Stimulated activated CD8-positive, alpha-beta memory T cell treated with anti-CD3 and anti-CD28 coated beads, Interleukin-2, amount 100 ng/mL, for 48 hours (primary cell): ENCODE measurements at regions not wholly inside any gene's neighbourhood (a gene's known extent, or its start where the extent isn't known, plus 50 kb on each side); places are given as distances from the start of the nearest gene placed in this dataset.

ENCODE experiments used
- DNase-seq, 2 donors: peaks; one replicate each; pipeline ENCODE4 v3.0.0-alpha.2; 2020; ENCODE audit warnings: low read depth in 2 of 2

GRCh38 chr11:69413015-69413801, 68.3 kb upstream of the LINC01488 start:
- DNase-seq: no peak

- no peak for DNase-seq
These were observed 67.5 kb upstream of the LINC01488 start for GRCh38 chr11:69413993-69414392.

- DNase-seq: no peak
These were observed 66.7 kb upstream of the LINC01488 start for GRCh38 chr11:69414773-69415187.

- no peak for DNase-seq
These were observed 65.9 kb upstream of the LINC01488 start for GRCh38 chr11:69415411-69416142.

- no peak for DNase-seq
These were observed 65.3 kb upstream of the LINC01488 start for GRCh38 chr11:69416143-69416515.

GRCh38 chr11:69416762-69417698, 64.4 kb upstream of the LINC01488 start:
- no peak for DNase-seq

GRCh38 chr11:69417699-69418085, 63.8 kb upstream of the LINC01488 start:
- DNase-seq: no peak

- DNase-seq: no peak
These were observed 62.7 kb upstream of the LINC01488 start for GRCh38 chr11:69418576-69419296.

- DNase-seq: no peak
These were observed 61.6 kb upstream of the LINC01488 start for GRCh38 chr11:69419662-69420395.

GRCh38 chr11:69422645-69423044, 58.8 kb upstream of the LINC01488 start:
- DNase-seq: no peak

- DNase-seq: no peak
These were observed 58.3 kb upstream of the LINC01488 start for GRCh38 chr11:69423181-69423580.

GRCh38 chr11:69423611-69424385, 57.7 kb upstream of the LINC01488 start:
- DNase-seq: no peak

- DNase-seq: no peak
These were observed 56.7 kb upstream of the LINC01488 start for GRCh38 chr11:69424748-69425147.

GRCh38 chr11:69425444-69425843, 56.0 kb upstream of the LINC01488 start:
- no peak for DNase-seq

GRCh38 chr11:69425895-69426544, 55.4 kb upstream of the LINC01488 start:
- peak; percentile 19 to 34 for DNase-seq

GRCh38 chr11:69427337-69427736, 54.1 kb upstream of the LINC01488 start:
- no peak for DNase-seq

- no peak for DNase-seq
These were observed 53.3 kb upstream of the LINC01488 start for GRCh38 chr11:69427906-69428880.
